Neural cell (in vitro differentiated cells): ENCODE measurements at regions not wholly inside any gene's neighbourhood (a gene's known extent, or its start where the extent isn't known, plus 50 kb on each side); places are given as distances from the start of the nearest gene placed in this dataset.

ENCODE experiments used
- CTCF ChIP-seq: fragments of 450-650 bp; IDR thresholded peaks from 2 replicates; pipeline ENCODE4 v1.5.1; 2014; ENCODE audit warnings: antibody characterized with exemption, mild to moderate bottlenecking, moderate library complexity; ENCODE audit not compliant: poor library complexity, severe bottlenecking
- RAD21 ChIP-seq: fragments of 450-650 bp; conservative IDR thresholded peaks from 2 replicates; pipeline ENCODE4 v1.6.1; 2014; ENCODE audit warnings: antibody characterized with exemption, mild to moderate bottlenecking, moderate library complexity

DNA sequence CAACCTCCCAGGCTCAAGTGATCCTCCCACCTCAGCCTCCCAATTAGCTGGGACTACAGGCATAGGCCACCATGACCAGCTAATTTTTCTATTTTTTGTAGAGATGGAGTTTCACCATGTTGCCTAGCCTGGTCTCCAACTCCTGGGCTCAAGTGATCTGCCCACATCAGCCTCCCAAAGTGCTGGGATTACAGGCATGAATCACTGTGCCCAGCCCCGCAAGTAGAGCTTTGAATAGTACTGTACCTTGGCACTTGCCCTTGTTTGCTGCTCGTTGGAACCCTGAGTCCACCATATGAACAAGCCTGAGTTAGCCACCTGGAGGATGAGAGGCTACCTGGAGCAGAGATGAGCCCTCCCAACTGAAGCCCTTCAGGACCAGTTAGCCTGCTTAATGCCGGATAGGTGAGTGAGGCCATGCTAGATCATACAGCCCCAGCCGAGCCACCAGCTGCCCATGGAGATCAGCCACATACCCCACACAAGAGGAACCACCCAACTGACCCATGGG lies 267.9 kb downstream of the SHQ1 start:
- no peak for TF ChIP-seq CTCF
- no peak for TF ChIP-seq RAD21
